ENCODE measurements at regions not wholly inside any gene's neighbourhood (a gene's known extent, or its start where the extent isn't known, plus 50 kb on each side); places are given as distances from the start of the nearest gene placed in this dataset.
"Not testable (repeated sequence)": the region's sequence is repeated elsewhere in the genome, so short reads cannot be mapped to it uniquely, and the experiment has no call there.

DNA sequence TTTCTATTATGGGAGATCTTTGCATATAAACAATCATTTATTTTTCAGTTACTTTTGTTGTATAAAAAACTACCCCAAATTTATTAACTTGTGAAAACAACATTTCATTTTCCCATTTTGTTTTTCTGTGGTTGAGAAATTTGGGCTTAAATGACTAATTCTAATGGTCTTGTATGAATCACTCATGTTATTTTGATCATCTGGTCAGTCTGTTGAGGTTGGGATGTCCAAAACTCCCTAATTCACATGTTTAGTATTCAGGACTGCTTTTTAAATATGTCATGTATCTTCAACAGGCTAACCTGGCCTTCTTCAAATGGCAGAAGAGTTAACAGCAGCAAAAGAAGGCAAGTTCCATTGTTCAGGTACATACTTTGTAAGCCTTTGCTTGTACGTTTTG is 788.1 kb downstream of the TRIB2 start:
- H3K4me3 ChIP-seq (ENCODE audit: low read depth, low read length) = no peak overlapping the region
- TF ChIP-seq, protein P1, sequence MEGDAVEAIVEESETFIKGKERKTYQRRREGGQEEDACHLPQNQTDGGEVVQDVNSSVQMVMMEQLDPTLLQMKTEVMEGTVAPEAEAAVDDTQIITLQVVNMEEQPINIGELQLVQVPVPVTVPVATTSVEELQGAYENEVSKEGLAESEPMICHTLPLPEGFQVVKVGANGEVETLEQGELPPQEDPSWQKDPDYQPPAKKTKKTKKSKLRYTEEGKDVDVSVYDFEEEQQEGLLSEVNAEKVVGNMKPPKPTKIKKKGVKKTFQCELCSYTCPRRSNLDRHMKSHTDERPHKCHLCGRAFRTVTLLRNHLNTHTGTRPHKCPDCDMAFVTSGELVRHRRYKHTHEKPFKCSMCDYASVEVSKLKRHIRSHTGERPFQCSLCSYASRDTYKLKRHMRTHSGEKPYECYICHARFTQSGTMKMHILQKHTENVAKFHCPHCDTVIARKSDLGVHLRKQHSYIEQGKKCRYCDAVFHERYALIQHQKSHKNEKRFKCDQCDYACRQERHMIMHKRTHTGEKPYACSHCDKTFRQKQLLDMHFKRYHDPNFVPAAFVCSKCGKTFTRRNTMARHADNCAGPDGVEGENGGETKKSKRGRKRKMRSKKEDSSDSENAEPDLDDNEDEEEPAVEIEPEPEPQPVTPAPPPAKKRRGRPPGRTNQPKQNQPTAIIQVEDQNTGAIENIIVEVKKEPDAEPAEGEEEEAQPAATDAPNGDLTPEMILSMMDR (IDR thresholded peaks at IDR 0.05; ENCODE audit: low read depth, low read length) = no peak

DNA sequence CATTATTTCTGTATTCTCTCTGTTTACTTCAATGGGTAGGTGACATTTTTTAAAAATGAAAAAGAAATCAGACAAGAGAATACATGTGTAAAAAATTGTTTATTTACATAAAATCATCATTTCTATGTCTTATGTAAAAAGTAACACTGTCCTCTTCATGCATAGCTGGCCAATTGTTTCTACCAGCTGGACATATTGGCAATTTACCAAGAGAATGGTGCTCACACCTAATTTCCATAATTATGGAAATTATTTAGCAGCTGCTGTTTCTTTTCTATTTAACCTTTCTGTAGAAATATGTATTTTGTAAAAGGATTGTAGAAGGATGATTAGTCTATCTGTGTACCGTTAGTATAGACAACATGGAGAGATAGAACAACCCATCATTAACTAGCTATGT is 791.9 kb downstream of the TRIB2 start:
- TF ChIP-seq, protein P1 (IDR thresholded peaks at IDR 0.05; ENCODE audit: low read depth, low read length) = no peak
- H3K4me3 ChIP-seq (ENCODE audit: low read depth, low read length) = no peak overlapping the region

DNA sequence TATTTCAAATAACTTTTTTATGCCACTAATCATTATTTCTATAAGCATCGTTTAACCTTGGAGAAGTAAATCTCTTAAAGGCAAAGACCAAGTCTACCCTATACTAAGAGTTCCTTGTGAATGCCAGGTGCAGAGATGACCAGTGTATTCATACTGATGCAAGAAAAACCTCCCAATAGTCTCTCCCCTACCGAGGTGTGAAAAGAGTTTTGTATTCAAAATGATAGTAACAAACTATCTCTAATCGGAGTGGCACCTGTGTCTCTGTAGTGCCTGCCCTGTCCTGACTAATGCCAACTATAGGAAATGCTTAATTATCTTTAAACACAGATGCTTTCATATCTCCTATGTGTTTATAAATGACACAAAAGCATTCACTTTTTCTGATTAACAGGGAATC is 798.5 kb downstream of the TRIB2 start:
- H3K4me3 ChIP-seq (ENCODE audit: low read depth, low read length) = no peak overlapping the region
- TF ChIP-seq, protein P1 (IDR thresholded peaks at IDR 0.05; ENCODE audit: low read depth, low read length) = no peak

DNA sequence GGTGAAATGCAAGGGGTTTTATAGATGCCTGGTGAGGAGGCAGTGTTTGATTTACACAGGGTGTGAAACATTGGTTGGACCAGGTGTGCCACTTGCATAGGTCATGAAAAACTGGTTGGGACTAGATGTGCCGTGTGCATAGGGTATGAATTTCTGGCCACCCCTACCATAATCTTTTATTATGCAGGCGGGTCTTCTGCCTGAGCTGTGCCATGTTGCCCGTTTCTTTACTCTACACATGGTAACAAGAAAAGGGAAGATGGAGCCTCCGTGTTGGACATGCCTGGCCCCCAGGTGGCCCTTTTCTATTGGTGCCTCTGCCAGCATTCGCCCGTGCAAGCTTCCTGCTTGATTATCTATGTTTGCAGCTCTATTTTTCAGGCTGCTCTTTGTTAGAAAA is 805.4 kb downstream of the TRIB2 start:
- TF ChIP-seq, protein P1 (IDR thresholded peaks at IDR 0.05; ENCODE audit: low read depth, low read length) = no peak
- no peak overlapping the region for H3K4me3 ChIP-seq (ENCODE audit: low read depth, low read length)

DNA sequence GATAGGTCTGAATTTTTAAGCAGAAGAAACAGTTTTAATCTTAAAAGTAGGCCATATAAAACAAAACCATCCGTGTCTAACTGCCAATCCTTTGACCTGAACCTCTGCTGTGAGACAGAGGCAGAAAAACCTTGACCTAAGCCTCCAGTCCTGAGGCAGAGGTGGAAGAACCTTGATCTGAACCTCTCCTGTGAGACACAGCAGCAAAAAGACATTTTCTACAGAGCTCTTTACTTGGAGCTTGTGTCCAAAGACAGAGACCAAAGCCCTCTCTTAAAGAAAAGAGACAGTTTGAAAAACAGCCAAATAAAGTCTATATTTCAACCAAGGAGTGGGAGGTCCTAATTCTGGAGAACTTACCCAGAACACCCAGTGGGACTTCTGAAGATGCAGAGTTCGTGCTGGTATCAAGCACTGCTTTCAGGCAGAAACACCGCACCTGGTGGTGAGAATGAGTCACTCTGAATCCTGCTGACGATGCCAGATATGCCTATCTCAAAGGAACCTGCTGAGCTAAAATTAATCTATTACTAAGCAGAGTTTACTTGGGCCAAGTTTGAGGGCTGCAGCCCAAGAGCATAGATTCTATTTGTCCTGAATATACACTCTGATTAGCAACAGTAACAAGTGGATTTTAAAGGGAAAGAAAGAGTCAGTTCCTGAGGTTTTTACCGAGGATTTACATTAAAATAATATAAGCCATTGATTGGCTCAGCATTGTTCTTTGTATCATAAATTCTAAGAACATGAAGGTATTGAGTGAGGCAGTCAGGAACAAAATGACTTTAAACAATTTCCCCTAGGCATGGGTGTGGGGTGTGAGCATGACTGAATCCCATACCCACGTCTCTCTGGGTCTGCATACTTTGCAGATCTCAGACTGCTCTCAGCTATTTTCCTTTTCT is 806.4 kb downstream of the TRIB2 start:
- TF ChIP-seq, protein P1 (IDR thresholded peaks at IDR 0.05; ENCODE audit: low read depth, low read length) = no peak
- no peak overlapping the region for H3K4me3 ChIP-seq (ENCODE audit: low read depth, low read length)

DNA sequence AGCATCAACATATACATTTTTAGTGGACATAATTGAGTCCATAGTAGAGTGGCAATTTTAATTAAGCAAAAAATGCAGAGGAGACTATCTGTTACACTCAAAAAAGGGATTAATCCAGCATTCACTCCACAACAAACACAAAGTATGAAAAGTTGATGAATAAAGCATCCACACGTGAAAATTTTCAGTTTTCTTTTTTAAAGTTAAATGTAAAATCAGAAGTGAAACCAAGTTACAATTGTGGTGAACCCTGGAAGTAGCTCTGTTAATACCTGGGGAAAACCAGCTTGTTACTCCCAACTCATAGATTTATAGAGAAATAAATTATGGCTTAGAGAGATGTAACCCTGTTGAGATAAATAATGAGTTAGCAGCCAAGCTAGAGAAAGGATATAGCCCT is 807.8 kb downstream of the TRIB2 start:
- H3K4me3 ChIP-seq (ENCODE audit: low read depth, low read length) = no peak overlapping the region
- TF ChIP-seq, protein P1 (IDR thresholded peaks at IDR 0.05; ENCODE audit: low read depth, low read length) = no peak

DNA sequence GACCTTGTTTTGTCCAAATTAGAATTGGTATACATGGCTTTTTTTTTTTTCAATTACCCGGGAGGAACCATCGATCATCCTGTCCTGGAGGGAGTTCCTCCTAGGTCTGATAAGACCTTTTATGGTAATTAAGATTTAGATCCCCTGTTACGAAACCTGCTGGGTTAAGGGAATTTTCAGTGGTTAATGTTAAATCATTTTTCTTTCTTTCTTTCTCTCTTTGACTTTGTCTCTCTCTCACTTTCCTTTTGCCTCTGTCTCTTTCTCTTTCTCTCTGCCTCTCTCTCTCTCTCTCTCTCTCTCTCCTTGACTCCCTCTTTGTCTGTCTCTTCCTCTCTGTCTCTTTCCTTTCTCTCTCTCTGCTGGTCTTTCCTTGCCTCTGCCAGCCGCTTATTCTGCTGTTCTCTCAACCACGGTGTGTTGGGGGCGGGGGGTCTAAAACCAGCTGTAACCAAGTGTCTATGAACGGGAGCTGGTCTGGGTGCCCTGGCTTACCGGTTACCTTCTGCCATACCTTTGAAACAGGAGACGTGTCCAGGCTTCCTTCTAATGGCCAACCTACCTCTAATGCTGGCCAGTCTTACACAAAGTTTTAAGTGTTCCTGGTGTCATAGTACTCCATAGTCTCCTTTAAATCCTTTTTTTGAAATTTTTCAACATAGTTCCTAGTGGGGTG is 815.1 kb downstream of the TRIB2 start:
- not testable (repeated sequence) for H3K4me3 ChIP-seq (ENCODE audit: low read depth, low read length)

DNA sequence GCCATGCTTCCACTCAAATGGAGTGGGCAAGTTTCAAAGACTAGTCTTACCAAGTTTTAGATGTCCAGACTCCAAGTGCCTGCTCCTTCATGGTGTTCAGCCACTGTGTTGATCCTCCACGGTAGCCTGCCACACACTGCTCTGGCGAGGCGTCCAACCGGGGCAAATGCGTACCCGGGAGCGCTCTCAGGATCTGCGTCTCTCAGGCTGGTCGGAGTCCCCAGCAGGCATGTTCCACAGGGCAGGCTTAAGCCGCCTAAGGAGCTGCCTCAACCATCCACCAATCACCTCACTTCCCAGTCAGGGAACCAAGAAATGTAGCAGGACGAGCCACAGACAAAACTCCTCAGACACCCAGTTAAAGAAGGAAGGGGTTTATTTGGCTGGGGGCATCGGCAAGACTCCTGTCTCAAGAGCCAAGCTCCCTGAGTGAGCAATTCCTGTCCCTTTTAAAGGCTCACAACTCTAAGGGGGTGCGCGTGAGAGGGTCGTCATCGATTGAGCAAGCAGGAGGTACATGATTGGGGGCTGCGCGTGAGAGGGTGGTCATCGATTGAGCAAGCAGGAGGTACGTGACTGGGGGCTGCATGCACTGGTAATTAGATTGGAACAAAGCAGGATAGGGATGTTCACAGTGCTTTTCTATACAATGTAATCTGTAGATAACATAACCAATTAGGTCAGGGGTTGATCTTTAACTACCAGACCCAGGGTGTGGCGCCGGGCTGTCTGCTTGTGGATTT is 816.2 kb downstream of the TRIB2 start:
- H3K4me3 ChIP-seq (ENCODE audit: low read depth, low read length) = not testable (repeated sequence)
